GM12878 (cell line): ENCODE measurements at regions not wholly inside any gene's neighbourhood (a gene's known extent, or its start where the extent isn't known, plus 50 kb on each side); places are given as distances from the start of the nearest gene placed in this dataset.

Experiments
- ATAC-seq: fragments of 200-7000 bp; cut with Tn5 transposase; 3 replicates; pipeline ENCODE4 v1.9.1; 2020; ENCODE audit warnings: mild to moderate bottlenecking, moderate library complexity
- BruUV-seq: library from RNA; stranded (reverse); fragments of 400-500 nt; replicated peaks from 2 replicates; lab custom pipeline; 2021; lab: Mats Ljungman, UMichigan
- CTCF ChIA-PET: fragments of 300-600 bp; sonication (Branson Sonifier 250); formaldehyde crosslinking; extraction: SDS; loops from one replicate; lab custom pipeline; 2021; ENCODE audit warnings: inconsistent platforms; lab: Yijun Ruan, JAX
- POLR2A ChIA-PET: fragments of 350-600 bp; formaldehyde crosslinking; extraction: SDS; loops from one replicate; lab custom pipeline; 2021; ENCODE audit warnings: inconsistent platforms; lab: Charles Lee
- RAD21 ChIA-PET: fragments of 300-600 bp; sonication (Branson Sonifier 250); formaldehyde crosslinking; loops from one replicate; lab custom pipeline; 2023; ENCODE audit warnings: antibody characterized with exemption; ENCODE audit not compliant: unreplicated experiment; lab: Charles Lee
- SMC1A ChIA-PET: fragments of 300-600 bp; sonication (Branson Sonifier 250); formaldehyde crosslinking; loops from one replicate; lab custom pipeline; 2023; ENCODE audit not compliant: unreplicated experiment, uncharacterized antibody; lab: Charles Lee
- DNase-seq: peaks from one replicate; pipeline ENCODE4 v3.0.0-alpha.2; 2011; ENCODE audit warnings: low read depth, low spot score
- FAIRE-seq: peaks from 3 replicates; lab custom pipeline; 2011; peaks lifted over from hg19 to GRCh38; lab: Jason Lieb, UNC
- H2AFZ ChIP-seq: 2 replicates; pipeline ENCODE4 v1.6.0; 2011; ENCODE audit warnings: low read depth, low read length, control low read depth; ENCODE audit not compliant: control insufficient read depth
- H3K27ac ChIP-seq: 2 replicates; pipeline ENCODE4 v1.5.1; 2011; ENCODE audit warnings: control low read depth; ENCODE audit not compliant: control insufficient read depth, insufficient read depth
- H3K27me3 ChIP-seq, 2 experiments: replicated peaks in 1 of 2; 2 replicates each; pipeline versions ENCODE4 v1.6.0 to v1.6.1; 2011; ENCODE audit warnings: low read length in 1 of 2; ENCODE audit not compliant: control insufficient read depth in 2 of 2, insufficient read depth in 2 of 2
- H3K36me3 ChIP-seq, 2 experiments: 2 replicates each; pipeline ENCODE4 v1.5.1; 2011; ENCODE audit warnings: low read length in 1 of 2; ENCODE audit not compliant: control insufficient read depth in 2 of 2, insufficient read depth in 2 of 2
- H3K4me1 ChIP-seq: 2 replicates; pipeline ENCODE4 v1.6.1; 2011; ENCODE audit warnings: mild to moderate bottlenecking, low read length, moderate library complexity, mixed read lengths; ENCODE audit not compliant: control insufficient read depth, insufficient read depth
- H3K4me2 ChIP-seq: 2 replicates; pipeline ENCODE4 v1.6.0; 2011; ENCODE audit warnings: control low read depth; ENCODE audit not compliant: control insufficient read depth, insufficient read depth
- H3K4me3 ChIP-seq: fragments of 200-600 bp; sonication (generic); 2 replicates; pipeline ENCODE4 v1.5.1; 2016
- H3K79me2 ChIP-seq: 2 replicates; pipeline ENCODE4 v1.6.0; 2011; ENCODE audit warnings: low read length; ENCODE audit not compliant: control insufficient read depth, insufficient read depth
- H3K9ac ChIP-seq: 2 replicates; pipeline ENCODE4 v1.8.0; 2011; ENCODE audit warnings: low read length, control low read depth, mixed read lengths; ENCODE audit not compliant: control insufficient read depth, insufficient read depth
- H3K9me3 ChIP-seq: replicated peaks from 3 replicates; pipeline ENCODE4 v1.5.1; 2011; ENCODE audit warnings: mild to moderate bottlenecking, low read length; ENCODE audit not compliant: control insufficient read depth, insufficient read depth
- H4K20me1 ChIP-seq: 2 replicates; pipeline ENCODE4 v1.6.0; 2011; ENCODE audit not compliant: control insufficient read depth, insufficient read depth
- ATF2 ChIP-seq: IDR thresholded peaks from 2 replicates; pipeline ENCODE4 v1.6.1; 2012; ENCODE audit warnings: low read length, inconsistent platforms
- BCL3 ChIP-seq: IDR thresholded peaks from 2 replicates; pipeline ENCODE4 v1.6.1; 2011; ENCODE audit warnings: borderline replicate concordance, low read depth, mild to moderate bottlenecking, moderate library complexity, low read length; ENCODE audit not compliant: insufficient read depth, poor library complexity, severe bottlenecking
- HDAC2 ChIP-seq: fragments of 200-600 bp; sonication (generic); IDR thresholded peaks from 2 replicates; pipeline ENCODE4 v1.6.1; 2017
- IRF4 ChIP-seq: IDR thresholded peaks from 2 replicates; pipeline ENCODE4 v1.6.1; 2011; ENCODE audit warnings: low read depth, low read length
- KDM1A ChIP-seq: fragments of 200-600 bp; sonication (generic); IDR thresholded peaks from 2 replicates; pipeline ENCODE4 v1.6.1; 2016; ENCODE audit warnings: borderline replicate concordance
- KLF5 ChIP-seq: fragments of 450-650 bp; IDR thresholded peaks from 2 replicates; pipeline ENCODE4 v1.6.1; 2014; ENCODE audit warnings: mild to moderate bottlenecking; ENCODE audit not compliant: partially characterized antibody
- LARP7 ChIP-seq: fragments of 450-650 bp; IDR thresholded peaks from 2 replicates; pipeline ENCODE4 v1.6.1; 2017; ENCODE audit warnings: mild to moderate bottlenecking
- MYC ChIP-seq: IDR thresholded peaks from 2 replicates; pipeline ENCODE4 v1.6.1; 2011; ENCODE audit warnings: mild to moderate bottlenecking, low read length, moderate library complexity, inconsistent platforms; ENCODE audit not compliant: insufficient read depth, insufficient replicate concordance, insufficient read length, severe bottlenecking
- NFYA ChIP-seq: IDR thresholded peaks from 2 replicates; pipeline ENCODE4 v1.6.1; 2011; ENCODE audit warnings: low read depth, mild to moderate bottlenecking, low read length, improper control_type of control experiment, borderline replicate concordance
- NR2F1 ChIP-seq: fragments of 450-650 bp; conservative IDR thresholded peaks from 2 replicates; pipeline ENCODE4 v1.6.1; 2017; ENCODE audit warnings: mild to moderate bottlenecking
- PRDM15 ChIP-seq: fragments of 450-650 bp; formaldehyde crosslinking; IDR thresholded peaks from 2 replicates; pipeline ENCODE4 v1.4.0; 2020; ENCODE audit warnings: mild to moderate bottlenecking, moderate library complexity
- RCOR1 ChIP-seq: conservative IDR thresholded peaks from 2 replicates; pipeline ENCODE4 v1.6.1; 2012; ENCODE audit warnings: low read depth, low read length, improper control_type of control experiment
- RUNX3 ChIP-seq: IDR thresholded peaks from 2 replicates; pipeline ENCODE4 v1.6.1; 2012; ENCODE audit warnings: low read length, inconsistent platforms
- SIN3A ChIP-seq: IDR thresholded peaks from 2 replicates; pipeline ENCODE4 v1.6.1; 2012; ENCODE audit warnings: low read depth, low read length, improper control_type of control experiment
- SMAD5 ChIP-seq: IDR thresholded peaks from 2 replicates; pipeline ENCODE4 v1.6.1; 2016; ENCODE audit warnings: antibody characterized with exemption, low read depth
- SRF ChIP-seq, 2 experiments: IDR thresholded peaks; 2 replicates each; pipeline ENCODE4 v1.6.1; 2011; ENCODE audit warnings: low read depth in 2 of 2, low read length in 2 of 2, mild to moderate bottlenecking in 1 of 2, moderate library complexity in 1 of 2
- ZBED1 ChIP-seq: IDR thresholded peaks from 2 replicates; pipeline ENCODE4 v1.6.1; 2016; ENCODE audit warnings: borderline replicate concordance
- ZNF207 ChIP-seq: fragments of 450-650 bp; IDR thresholded peaks from 2 replicates; pipeline ENCODE4 v1.6.1; 2014; ENCODE audit warnings: antibody characterized with exemption, mild to moderate bottlenecking, borderline replicate concordance
- WGBS: methylation state at CpG from one replicate; pipeline ENCODE4 v1.1.6; 2016; ENCODE audit warnings: low lambda C conversion rate; ENCODE audit not compliant: insufficient replicate concordance, insufficient coverage; ENCODE audit errors: missing lambda C conversion rate; 5-methylcytosine and 5-hydroxymethylcytosine counted together
- in situ Hi-C: fragments of 300-500 bp; cut with MboI; formaldehyde crosslinking; loops from 9 replicates; pipeline ENCODE4 v1.14.3; 2018; ENCODE audit warnings: mixed read lengths
- intact Hi-C: fragments of 100-400 bp; cut with micrococcal nuclease; formaldehyde crosslinking; loops from one replicate; pipeline ENCODE4 v1.14.2; 2022; ENCODE audit not compliant: unreplicated experiment

GRCh38 chr10:78417425-78418370 is 384.0 kb downstream of the RPS24 start:
- Histone ChIP-seq H3K9me3 (no peaks in the 10 kb centered on the region), H3K4me1 (no peaks in the 10 kb centered on the region), H4K20me1 (no peaks in the 10 kb centered on the region; the same call in 1 of the 2 replicates), H3K36me3 (no peaks in the 10 kb centered on the region), H3K79me2 (no peaks in the 10 kb centered on the region), H2AFZ (no peak overlapping the region), H3K27me3 (no peaks in the 10 kb centered on the region), H3K4me3 (no peak overlapping the region), H3K4me2 (no peak overlapping the region), H3K27ac (no peak overlapping the region), H3K9ac (no peak overlapping the region)
- DNase-seq (no peak), FAIRE-seq (no peak), ATAC-seq (no peak)
- ChIA-PET POLR2A (no interaction called here), SMC1A (no interaction called here), CTCF (interaction anchor here (1.3 kb wide), 1 partner anchor 10 kb away, joined by 4 read pairs; no protein-coding TSS in a partner anchor), RAD21 (no interaction called here)
- TF ChIP-seq ZBED1 (no peak), SRF (IDR thresholded peaks at IDR 0.05; ENCODE audit: low read depth in 2 of 2, low read length in 2 of 2) (no peak), ATF2 (no peak), PRDM15 (CRISPR knock-in tag) (no peak), NFYA (no peak), SMAD5 (no peak), BCL3 (no peak), SIN3A (no peak), MYC (no peak), RCOR1 (no peak), LARP7 (no peak), RUNX3 (no peak), IRF4 (no peak), KLF5 (no peak), ZNF207 (no peak), HDAC2 (no peak), KDM1A (no peak), NR2F1 (no peak)
- no TSS peak for BruUV-seq
- intact Hi-C loops = no loop called here
- in situ Hi-C loops = no loop called here
- WGBS = 34% methylated on average over 16 of the region's 16 CpGs
